ENCODE measurements at regions not wholly inside any gene's neighbourhood (a gene's known extent, or its start where the extent isn't known, plus 50 kb on each side); places are given as distances from the start of the nearest gene placed in this dataset.

GRCh38 chr15:62456011-62456920, 291.2 kb upstream of the C2CD4B start:
- DNase-seq (ENCODE audit: low read depth), result no peak
- Histone ChIP-seq H3K27me3 (ENCODE audit: control insufficient read depth, insufficient read depth, low read length) (no peaks in the 10 kb centered on the region), H3K4me3 (ENCODE audit: low read depth, low read length) (no peak overlapping the region), H3K36me3 (ENCODE audit: control insufficient read depth, insufficient read depth, low read length) (no peaks in the 10 kb centered on the region)
- TF ChIP-seq CTCF (IDR thresholded peaks at IDR 0.05; ENCODE audit: insufficient read depth, low read length, poor library complexity, severe bottlenecking), result no peak

DNA sequence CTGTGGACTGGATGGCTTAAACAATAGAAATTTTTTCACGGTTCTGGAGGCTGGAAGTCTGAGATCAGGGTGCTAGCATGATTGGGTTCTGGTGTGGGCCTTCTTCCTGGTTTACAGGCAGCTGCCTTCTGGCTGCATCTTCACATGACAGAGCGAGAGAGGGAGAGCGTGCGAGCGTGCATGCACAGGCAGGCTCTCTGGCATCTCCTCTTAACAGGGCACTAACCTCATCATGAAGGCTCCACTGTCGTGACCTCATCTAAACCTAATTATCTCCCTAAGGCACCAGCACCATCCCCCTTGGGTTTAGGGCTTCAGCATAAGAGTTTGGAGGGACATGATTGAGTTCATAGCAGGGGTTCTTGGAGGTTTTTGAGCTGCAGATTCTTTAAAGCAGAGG, 292.0 kb upstream of the C2CD4B start:
- no peak for DNase-seq (ENCODE audit: low read depth)
- no peaks in the 10 kb centered on the region for H3K27me3 ChIP-seq (ENCODE audit: control insufficient read depth, insufficient read depth, low read length)

DNA sequence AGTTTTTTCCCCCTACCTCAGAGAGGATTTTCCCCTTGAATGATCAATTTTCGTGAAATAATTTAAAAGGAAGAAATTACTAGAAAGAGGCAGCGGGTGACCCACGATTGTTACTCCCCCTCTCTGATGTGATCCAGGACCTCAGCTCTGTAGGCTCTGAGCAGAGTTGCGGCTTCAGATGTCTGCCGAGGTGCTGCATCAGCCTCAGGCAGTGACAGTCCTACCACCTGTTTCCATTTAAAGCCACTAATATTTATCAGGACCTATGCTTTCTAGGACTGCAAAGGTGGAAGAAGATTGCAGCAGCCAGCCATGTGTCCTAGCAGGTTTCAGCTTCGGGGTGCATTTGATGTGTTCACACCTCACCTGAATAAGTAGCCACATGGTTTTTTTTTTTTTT, 294.8 kb upstream of the C2CD4B start:
- no peaks in the 10 kb centered on the region for H3K27me3 ChIP-seq (ENCODE audit: control insufficient read depth, insufficient read depth, low read length)
- no peak for TF ChIP-seq CTCF (IDR thresholded peaks at IDR 0.05; ENCODE audit: insufficient read depth, low read length, poor library complexity, severe bottlenecking)
- no peaks in the 10 kb centered on the region for H3K36me3 ChIP-seq (ENCODE audit: control insufficient read depth, insufficient read depth, low read length)
- H3K4me3 ChIP-seq (ENCODE audit: low read depth, low read length), result no peak overlapping the region
- DNase-seq (ENCODE audit: low read depth), result no peak

More for the DNA sequence above, 292.0 kb upstream of the C2CD4B start:
- H3K36me3 ChIP-seq (ENCODE audit: control insufficient read depth, insufficient read depth, low read length), result no peaks in the 10 kb centered on the region
- TF ChIP-seq CTCF (IDR thresholded peaks at IDR 0.05; ENCODE audit: insufficient read depth, low read length, poor library complexity, severe bottlenecking), result no peak
- no peak overlapping the region for H3K4me3 ChIP-seq (ENCODE audit: low read depth, low read length)

DNA sequence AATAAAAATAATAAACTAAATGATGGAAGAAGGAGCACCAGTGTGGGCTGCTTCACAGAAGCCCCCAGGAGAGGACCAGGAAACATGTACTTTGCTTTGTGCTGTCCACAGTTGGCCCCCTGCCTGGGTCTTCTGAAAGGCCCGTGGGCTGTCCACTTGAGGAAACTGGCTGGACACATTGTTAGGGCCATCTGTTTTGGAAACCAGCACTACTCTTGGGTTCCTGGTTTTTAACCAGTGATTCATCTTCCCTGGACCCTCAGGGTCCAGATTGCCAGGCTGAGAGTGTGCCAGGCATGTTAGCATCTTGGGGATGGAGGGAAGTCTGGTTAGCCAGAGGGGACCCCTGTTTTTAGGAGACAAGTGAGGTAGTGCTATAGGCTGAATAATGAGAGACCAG, 297.2 kb upstream of the C2CD4B start:
- no peak for TF ChIP-seq CTCF (IDR thresholded peaks at IDR 0.05; ENCODE audit: insufficient read depth, low read length, poor library complexity, severe bottlenecking)
- H3K4me3 ChIP-seq (ENCODE audit: low read depth, low read length), result no peak overlapping the region
- DNase-seq (ENCODE audit: low read depth), result no peak
- no peaks in the 10 kb centered on the region for H3K36me3 ChIP-seq (ENCODE audit: control insufficient read depth, insufficient read depth, low read length)
- H3K27me3 ChIP-seq (ENCODE audit: control insufficient read depth, insufficient read depth, low read length), result no peaks in the 10 kb centered on the region

- H3K36me3 ChIP-seq (ENCODE audit: control insufficient read depth, insufficient read depth, low read length), result no peaks in the 10 kb centered on the region
- H3K27me3 ChIP-seq (ENCODE audit: control insufficient read depth, insufficient read depth, low read length), result no peaks in the 10 kb centered on the region
- no peak overlapping the region for H3K4me3 ChIP-seq (ENCODE audit: low read depth, low read length)
- no peak for DNase-seq (ENCODE audit: low read depth)
- no peak for TF ChIP-seq CTCF (IDR thresholded peaks at IDR 0.05; ENCODE audit: insufficient read depth, low read length, poor library complexity, severe bottlenecking)
These were observed 297.6 kb upstream of the C2CD4B start for GRCh38 chr15:62462721-62463120.

DNA sequence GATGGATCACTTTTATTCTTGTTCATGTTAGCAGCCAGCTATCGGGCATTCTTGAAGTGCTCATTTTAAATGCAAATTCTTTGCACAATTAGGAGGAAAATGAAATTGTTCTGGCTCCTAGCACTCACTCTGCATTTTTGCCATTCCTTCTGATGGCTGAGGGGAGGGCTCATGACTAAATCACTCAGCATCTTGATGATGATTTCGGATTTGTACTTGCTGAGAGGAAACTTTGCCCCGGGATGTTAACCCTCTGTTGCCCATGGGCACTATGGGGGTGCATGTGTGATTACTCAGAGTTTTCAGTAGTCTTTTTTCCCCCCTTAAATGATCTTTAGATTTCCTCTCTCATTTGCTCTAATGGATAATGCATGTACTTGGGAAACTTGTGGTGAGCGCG, 299.6 kb upstream of the C2CD4B start:
- Histone ChIP-seq H3K27me3 (ENCODE audit: control insufficient read depth, insufficient read depth, low read length) (no peaks in the 10 kb centered on the region), H3K4me3 (ENCODE audit: low read depth, low read length) (no peak overlapping the region), H3K36me3 (ENCODE audit: control insufficient read depth, insufficient read depth, low read length) (no peaks in the 10 kb centered on the region)
- no peak for TF ChIP-seq CTCF (IDR thresholded peaks at IDR 0.05; ENCODE audit: insufficient read depth, low read length, poor library complexity, severe bottlenecking)
- DNase-seq (ENCODE audit: low read depth), result no peak

Measured in kidney epithelial cell (primary cell).